HEK293 (cell line): ENCODE measurements at regions not wholly inside any gene's neighbourhood (a gene's known extent, or its start where the extent isn't known, plus 50 kb on each side); places are given as distances from the start of the nearest gene placed in this dataset.

Experiments used
- BCL11B ChIP-seq: fragments of 450-650 bp; formaldehyde crosslinking; IDR thresholded peaks from 2 replicates; pipeline ENCODE4 v1.5.1; 2016; ENCODE audit warnings: low read depth, missing biosample characterization, missing genetic modification characterization
- KLF8 ChIP-seq: fragments of 450-650 bp; formaldehyde crosslinking; IDR thresholded peaks from 2 replicates; pipeline ENCODE4 v1.5.1; 2016; ENCODE audit warnings: missing biosample characterization, missing genetic modification characterization
- OSR2 ChIP-seq: fragments of 450-650 bp; formaldehyde crosslinking; IDR thresholded peaks from 2 replicates; pipeline ENCODE4 v1.5.1; 2016; ENCODE audit warnings: missing biosample characterization, missing genetic modification characterization
- ZNF175 ChIP-seq: fragments of 450-650 bp; formaldehyde crosslinking; IDR thresholded peaks from 2 replicates; pipeline ENCODE4 v1.5.1; 2016; ENCODE audit warnings: missing biosample characterization, missing genetic modification characterization
- ZNF510 ChIP-seq: fragments of 450-650 bp; formaldehyde crosslinking; IDR thresholded peaks from 2 replicates; pipeline ENCODE4 v1.5.1; 2018; ENCODE audit warnings: mild to moderate bottlenecking, missing genetic modification characterization, missing biosample characterization; ENCODE audit not compliant: insufficient replicate concordance
- ZSCAN16 ChIP-seq: fragments of 450-650 bp; formaldehyde crosslinking; IDR thresholded peaks from 2 replicates; pipeline ENCODE4 v1.5.1; 2016; ENCODE audit warnings: missing biosample characterization, missing genetic modification characterization
- ZSCAN23 ChIP-seq: fragments of 450-650 bp; formaldehyde crosslinking; IDR thresholded peaks from 2 replicates; pipeline ENCODE4 v1.5.1; 2016; ENCODE audit warnings: missing biosample characterization, missing genetic modification characterization

GRCh38 chr1:164902491-164902890 is 343.5 kb downstream of the PBX1 start (continued):
- TF ChIP-seq OSR2 (no peak), ZNF510 (tag by site-specific recombination) (no peak), KLF8 (no peak), ZSCAN16 (tag by site-specific recombination) (no peak), BCL11B (no peak), ZSCAN23 (tag by site-specific recombination) (no peak), ZNF175 (tag by site-specific recombination) (no peak)
- TF ChIP-seq, all 188 proteins: peak for 0
